ENCODE measurements at regions not wholly inside any gene's neighbourhood (a gene's known extent, or its start where the extent isn't known, plus 50 kb on each side); places are given as distances from the start of the nearest gene placed in this dataset.
A peak's percentile ranks its signal among the peaks of the same experiment; 100 is the strongest.
"Not testable (repeated sequence)": the region's sequence is repeated elsewhere in the genome, so short reads cannot be mapped to it uniquely, and the experiment has no call there.

DNA sequence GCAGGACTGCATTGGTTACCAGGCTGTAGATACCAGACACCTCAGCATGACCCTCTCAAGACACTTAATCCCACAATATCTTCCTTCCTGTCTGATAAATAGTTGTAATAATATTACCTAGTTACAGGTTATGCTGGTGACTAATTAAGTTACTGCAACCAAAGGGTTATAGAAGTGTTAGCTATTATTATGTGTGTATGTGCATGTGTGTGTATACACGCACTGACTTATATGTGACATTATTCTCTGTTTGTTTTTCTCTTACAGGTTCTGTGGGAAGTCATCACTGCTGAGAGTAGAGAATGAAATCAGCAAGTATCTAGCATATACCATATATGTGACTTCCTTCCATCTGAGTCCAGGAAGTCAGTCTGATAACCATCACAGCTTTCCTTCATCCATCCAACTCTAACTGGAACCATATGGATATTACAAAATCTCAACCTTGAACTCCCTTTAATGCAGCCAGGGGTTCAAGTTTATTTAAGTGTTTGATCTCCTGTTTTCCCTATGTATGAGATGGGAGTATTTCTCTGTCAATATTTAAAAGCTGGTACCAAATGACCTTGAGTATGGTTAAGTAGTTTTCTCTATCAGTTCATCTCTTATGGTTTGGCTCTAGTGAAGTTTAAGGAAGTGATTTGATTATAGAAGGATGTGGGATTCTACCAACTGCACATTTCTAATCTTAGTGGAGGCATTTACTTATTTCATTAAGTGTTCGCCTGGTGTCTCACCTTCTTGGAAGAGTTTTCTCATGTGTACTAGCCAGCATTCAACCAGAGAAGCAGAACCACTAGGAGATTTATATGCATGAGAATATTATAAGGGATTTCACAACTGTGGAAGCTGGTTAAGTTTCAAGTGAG, 313.2 kb downstream of the HIVEP2 start:
- intact Hi-C loops (cut with DNase I) = no loop called here
- no peak for DNase-seq

DNA sequence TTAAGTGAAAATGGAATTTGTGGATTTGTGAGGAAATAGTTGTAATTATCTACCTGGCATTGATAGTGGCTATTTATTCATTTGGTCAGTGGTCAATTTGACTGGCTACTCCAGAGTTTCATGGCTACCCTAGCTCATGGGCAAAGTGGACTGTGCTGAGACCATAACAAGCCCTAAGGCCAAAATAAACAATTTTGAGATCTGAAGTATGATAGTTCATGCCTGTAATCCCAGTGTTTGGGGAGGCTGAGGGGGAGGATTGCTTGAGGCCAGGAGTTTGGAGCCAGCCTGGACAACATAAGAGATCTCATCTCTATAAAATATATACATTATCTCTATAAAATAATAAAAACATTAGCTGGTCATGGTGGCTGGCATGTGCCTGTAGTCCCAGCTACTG, 311.7 kb downstream of the HIVEP2 start:
- DNase-seq = no peak
- intact Hi-C loops (cut with DNase I) = no loop called here

DNA sequence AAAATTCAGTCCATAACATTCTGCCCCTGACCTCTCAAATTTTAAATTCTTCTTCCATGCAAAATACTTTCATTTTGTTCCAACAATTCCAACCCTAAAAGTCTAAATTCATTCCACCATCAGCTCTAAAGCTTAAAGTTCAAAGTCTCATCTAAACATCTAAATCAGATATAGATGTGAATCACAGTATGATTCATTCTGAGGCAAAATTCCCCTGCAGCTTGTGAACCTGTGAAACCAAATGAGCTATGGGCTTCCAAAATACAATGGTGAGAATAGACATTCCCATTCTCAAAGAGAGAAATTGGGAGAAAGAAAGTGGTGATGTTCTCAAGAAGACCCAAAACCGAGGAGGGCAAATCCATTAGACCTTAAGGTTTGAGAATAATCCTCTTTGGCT, 309.8 kb downstream of the HIVEP2 start:
- intact Hi-C loops (cut with DNase I) = no loop called here

DNA sequence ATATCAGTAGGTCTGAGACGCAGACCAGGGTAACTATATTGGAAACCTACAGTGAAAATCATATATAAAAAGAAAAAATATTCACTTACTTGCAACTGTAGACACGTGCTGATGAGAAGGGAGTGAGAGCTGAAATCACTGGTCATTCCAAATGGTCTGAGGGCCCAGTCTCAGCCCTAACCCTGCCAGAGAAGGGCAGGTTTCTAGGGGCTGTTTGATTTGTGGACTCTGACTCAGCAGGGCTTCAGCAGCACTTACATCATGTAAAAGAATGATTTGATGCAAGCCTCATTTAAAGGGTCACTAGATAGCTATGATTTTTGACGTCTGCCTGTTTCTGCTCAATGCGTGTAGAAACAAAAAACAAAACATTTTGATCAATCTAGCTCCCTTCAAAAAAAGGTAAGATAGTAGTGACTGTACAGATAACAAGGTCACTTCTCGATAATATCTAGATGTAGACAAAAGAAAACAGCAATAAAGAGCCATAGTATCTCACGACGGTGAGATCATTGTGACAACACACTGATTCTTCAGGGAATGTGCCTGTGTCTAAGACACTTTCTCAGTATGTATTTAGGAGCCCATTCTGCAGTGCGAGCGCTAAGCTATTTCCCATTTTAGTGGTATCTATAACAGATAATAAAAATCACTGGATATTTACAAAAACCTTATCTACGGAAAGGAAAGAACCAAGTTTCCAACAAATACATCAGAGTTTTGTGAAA, 307.2 kb downstream of the HIVEP2 start:
- intact Hi-C loops (cut with DNase I) = no loop called here
- DNase-seq = no peak

More for the DNA sequence above, 309.8 kb downstream of the HIVEP2 start:
- no peak for DNase-seq

DNA sequence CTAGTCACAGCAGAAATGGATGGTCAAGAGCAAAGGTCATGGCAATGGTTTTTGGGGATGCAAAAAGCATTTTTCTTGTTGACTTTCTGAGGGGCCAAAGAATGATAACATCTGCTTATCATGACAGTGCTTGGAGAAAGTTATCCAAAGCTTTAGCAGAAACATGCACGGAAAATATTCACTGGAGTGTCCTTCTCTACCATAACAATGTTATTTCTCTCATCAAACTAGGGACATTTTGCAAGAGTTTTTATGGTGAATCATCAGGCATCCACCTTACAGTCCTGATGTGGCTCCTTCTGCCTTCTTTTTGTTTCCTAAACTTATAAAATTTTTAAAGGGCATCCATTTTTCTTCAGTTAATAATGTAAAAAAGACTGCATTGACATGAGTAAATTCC, 302.3 kb downstream of the HIVEP2 start:
- intact Hi-C loops (cut with DNase I) = no loop called here
- no peak for DNase-seq

DNA sequence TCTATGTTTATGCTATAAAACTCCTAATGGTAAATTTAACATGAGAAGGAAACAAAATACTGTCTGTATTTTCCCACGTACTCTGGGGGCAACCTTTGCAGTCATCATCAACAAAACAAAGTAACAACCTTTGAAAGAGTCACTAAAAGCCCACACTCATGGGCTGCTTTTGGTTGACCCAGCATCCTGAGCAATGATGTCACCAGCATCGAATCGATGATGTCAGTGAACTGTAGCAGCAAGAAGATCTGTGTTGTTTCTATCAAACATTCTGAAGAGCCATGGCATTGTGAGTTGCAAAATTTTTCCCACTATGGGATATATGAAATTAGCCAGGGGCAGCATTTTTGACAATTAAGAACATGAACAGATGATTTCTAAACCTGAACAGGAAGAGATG, 300.1 kb downstream of the HIVEP2 start:
- DNase-seq = no peak
- intact Hi-C loops (cut with DNase I) = no loop called here

DNA sequence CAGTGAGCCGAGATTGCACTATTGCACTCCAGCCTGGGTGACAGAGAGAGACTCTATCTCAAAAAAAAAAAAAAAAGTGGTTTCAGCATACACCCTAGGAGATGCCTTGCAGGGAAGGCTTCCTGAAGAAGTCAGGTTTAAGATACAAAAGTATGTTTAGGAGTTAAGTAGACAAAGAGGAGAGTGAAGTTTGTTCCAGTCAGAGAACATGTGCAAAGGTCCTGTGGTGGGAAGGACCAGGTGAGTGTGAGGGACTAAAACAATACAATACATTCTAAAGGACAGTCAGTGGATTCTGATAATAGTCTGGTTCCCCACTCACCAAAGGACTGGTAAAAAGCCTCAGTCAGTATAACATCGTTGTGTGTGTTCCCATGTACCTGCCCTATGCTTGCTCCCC, 299.3 kb downstream of the HIVEP2 start:
- DNase-seq = no peak
- intact Hi-C loops (cut with DNase I) = no loop called here

DNA sequence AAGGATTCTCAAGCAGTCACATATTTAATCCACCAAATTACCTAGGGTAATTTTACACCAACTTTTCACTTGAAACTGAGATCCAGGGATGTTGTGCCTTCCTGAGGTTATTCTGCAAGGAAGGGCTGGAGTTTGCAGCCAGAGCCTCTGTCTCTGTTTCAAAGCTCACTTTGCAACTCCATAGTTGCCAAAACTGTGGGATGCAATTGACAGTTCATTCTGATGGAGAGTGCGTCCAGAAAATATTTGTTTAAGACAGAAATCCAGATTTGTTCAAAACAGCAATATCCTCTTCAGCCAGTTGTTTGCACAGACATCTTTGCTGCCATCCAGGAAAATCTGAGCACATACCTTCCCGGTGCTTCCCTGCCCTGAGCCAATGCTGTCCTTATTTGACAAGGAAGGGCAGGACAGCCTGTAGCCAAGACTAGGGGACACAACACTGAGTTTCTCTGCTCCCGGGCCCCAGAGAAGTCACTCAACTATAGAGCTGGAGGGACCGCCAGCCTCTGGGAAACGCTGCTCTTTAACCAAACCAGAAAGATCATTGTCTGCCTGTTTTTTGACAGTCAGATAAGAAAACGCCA, 297.4 kb downstream of the HIVEP2 start:
- intact Hi-C loops (cut with DNase I) = no loop called here

DNA sequence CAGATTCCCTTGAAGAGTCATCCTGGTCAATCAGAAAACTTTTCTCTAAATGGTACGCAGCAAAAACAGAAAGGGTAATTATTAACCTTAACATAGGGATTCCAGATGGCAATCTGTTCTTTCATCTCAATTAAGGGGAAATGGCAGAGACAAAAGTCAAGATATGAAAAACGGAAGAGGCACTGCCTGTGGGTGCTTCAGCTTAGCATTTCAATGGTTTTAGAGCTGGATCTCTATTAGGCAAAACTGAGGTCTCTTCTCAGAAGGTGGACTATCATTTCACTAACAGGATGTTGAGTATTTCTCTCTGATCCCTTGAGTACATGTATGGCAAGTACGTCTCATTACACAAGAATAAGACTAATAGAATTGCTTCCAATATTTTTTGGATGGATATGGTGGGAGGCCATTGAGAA, 296.9 kb downstream of the HIVEP2 start:
- no peak for DNase-seq
- intact Hi-C loops (cut with DNase I) = no loop called here

More for the DNA sequence above, 297.4 kb downstream of the HIVEP2 start:
- DNase-seq = no peak

DNA sequence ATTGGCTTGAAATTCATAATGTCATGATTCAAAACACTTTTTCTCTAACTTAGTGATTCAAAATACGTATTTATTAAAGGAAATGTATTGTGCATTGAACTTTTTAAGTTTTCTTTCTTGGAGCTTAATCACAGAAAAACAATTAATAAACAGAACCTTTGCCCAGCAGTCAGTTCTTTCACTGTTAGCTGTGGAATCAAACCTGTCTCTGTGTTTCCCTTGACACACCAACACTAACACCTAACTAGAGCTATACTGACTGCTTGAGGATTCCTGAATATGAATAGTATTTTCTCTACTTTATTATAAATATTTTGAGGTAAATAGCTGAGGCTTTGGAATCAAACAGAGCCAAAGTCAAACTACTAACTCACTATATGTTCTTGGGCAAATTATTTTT, 296.4 kb downstream of the HIVEP2 start:
- DNase-seq = no peak
- intact Hi-C loops (cut with DNase I) = no loop called here

DNA sequence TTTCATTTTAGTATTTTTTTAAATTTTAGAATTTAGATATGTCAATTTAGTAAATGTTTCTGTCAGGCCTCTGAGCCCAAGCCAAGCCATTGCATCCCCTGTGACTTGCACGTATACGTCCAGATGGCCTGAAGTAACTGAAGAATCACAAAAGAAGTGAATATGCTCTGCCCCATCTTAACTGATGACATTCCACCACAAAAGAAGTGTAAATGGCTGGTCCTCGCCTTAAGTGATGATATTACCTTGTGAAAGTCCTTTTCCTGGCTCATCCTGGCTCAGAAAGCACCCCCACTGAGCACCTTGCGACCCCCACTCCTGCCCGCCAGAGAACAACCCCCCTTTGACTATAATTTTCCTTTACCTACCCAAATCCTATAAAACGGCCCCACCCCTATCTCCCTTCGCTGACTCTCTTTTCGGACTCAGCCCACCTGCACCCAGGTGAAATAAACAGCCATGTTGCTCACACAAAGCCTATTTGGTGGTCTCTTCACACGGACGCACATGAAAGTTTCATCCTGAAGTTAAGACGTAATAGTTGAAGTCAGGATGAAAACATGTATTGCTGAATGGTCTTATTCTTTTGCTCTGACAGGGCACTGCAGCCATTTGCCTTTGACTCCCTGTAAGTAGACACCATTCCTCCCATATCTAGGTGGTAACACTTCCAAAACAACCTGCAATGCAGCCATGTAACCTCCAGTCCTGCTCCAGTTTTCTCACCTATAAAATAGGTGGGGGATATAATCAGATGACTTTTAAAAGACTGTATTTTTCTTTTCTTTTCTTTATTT, 295.3 kb downstream of the HIVEP2 start:
- intact Hi-C loops (cut with DNase I); DNase-seq: not testable (repeated sequence)

DNA sequence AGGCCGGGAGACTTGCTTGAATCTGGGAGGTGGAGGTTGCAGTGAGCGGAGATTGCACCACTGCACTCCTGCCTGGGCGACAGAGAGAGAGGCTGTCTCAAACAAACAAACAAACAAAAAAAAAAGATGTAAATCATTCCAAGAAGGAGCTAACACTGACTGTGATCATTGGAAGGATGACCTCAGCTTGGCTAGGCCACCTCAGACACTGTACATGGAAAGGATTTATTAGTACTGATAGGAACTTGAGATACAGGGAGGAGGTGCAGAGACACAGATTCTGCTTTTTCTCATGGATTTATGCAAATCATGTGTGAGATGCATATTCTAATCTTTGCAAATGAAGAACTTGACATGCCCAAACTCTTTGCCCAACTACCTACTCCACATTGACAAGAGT, 293.6 kb downstream of the HIVEP2 start:
- intact Hi-C loops (cut with DNase I) = no loop called here
- DNase-seq = no peak

DNA sequence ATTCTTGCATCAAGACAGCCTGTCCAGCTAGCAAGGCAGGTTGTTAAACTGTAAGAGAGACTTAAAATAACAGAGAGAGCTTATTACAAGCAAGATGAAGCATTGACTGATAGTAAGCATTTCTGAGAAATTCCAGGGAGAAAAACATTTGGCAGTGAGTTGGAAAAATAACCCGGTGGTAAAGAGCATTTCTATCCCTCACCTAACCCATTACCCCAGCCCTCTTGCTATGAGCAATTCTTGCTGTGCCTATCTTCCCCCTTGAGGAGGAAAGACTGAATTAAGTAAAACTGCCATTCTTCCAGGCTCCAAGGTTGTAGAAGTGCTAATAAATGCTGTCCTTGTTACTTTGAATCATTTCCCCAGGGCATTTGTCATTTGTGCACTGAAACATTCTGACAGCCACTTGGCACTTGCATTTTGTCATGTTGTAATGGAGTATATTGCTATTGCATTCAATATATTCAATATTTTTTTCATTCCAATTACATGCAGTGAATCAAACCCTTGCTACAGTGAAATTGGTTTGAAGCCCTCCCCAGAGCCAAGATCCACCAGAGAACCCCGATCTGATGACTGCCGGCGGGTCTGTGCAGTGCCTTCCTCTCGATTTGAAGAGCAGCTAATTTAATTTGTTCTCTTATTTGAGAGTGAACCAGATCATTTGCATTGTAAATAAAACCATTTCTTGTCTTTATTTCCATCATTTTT, 291.1 kb downstream of the HIVEP2 start:
- intact Hi-C loops (cut with DNase I) = no loop called here
- no peak for DNase-seq

DNA sequence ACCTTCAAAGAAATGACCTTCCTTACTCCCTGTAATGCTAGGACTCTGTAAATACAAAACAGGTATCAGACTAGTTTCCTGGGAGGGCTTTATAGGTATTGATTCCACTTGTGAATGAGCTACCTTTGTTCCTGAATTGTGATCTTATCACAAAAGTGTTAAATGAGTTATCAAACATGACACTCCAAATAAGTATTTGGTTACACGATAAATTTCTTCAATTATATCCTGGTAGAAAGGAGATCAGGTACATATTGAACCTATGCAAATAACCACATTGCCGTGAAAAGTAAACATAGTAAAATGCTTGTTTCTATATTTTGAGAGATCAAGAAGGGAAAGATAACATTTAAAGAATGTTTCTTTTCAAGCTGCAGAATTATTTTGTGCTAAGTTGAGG, 285.3 kb downstream of the HIVEP2 start:
- DNase-seq = no peak
- intact Hi-C loops (cut with DNase I) = no loop called here

DNA sequence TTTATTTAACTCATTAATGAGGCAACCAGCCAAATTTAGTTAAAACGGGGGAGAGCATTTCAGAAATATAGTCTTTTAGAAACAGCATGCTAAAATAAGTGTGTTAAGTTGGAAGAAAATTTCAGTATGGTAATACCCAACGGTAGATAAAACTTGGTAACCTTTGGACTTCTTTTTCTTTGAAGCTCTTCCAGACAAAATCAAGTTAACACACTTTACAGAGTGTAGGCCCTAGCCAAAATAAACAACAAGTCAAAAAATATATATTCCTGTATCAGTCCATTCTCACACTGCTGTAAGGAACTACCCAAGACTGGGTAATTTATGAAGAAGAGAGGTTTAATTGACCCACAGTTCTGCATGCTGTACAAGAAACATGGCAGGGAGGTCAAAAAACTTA, 279.6 kb downstream of the HIVEP2 start:
- intact Hi-C loops (cut with DNase I) = no loop called here
- DNase-seq = no peak

DNA sequence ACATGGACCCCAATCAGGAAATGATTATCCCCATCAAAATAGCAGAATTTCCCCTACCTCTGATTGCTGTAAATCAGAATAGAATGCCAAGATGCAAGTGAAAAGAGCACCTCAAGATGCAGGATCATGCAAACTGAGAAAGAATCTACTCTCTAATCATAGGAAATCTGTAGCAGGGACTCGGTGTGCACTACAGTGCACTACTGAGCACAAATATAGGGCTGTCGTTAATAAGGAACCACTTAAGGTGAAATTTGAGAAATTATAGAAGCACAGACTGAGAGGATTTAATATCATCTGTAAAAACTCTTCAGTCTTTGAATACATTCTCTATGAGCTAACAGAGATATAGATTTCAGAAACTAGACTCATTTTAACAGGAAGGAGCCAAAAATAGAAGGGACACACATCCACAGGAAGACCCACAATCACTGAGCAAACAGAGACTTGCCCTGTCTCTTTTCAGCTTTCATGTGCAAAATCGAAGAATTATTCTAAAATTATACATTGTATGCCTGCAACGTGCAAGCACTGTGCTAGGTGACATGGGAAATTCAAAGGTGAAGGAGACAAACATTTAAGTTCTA, 278.3 kb downstream of the HIVEP2 start:
- DNase-seq = no peak
- intact Hi-C loops (cut with DNase I) = no loop called here

DNA sequence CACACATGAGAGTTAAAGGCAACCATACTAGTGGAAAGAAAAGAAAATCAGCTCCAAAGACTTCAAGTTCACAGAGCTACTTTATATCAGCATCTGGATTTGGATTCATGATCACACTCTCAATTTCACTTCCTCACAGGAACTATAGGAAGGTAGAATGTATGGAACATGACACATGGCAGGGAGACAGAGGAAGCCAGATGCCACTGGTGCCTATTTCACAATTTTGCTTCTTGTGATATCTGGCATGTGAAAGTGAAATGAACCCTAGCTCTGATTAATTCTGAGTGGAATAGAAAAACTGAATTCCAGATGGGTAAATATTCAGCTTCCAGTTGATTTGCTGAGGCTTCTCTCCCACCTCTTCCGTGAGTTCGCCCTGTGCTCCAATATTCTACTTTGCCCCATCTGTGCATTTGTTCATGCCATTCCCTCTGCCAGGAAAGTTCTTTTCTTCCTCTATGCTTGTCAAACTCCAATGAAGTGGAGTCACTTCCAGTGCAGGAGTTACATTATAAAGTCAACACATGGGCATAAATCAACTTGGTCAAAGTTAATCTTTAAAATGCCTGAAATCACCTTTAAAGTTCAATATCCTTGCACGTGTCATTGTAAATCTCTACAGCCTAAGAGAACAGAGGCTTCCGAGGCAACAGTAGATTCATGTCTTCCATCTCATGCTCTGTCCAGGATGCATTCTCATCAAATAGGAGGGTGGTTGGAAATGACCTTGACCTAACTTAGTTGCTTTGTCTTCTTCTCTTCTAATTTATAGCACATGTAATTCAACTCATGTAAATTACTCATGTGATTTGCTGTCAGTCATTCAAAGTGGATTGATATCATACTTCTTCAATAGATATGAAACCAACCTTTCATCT, 275.3 kb downstream of the HIVEP2 start:
- intact Hi-C loops (cut with DNase I) = loop anchor here (10.0 kb wide), 1 partner anchor 105 kb away; no protein-coding TSS in a partner anchor
- no peak for DNase-seq

DNA sequence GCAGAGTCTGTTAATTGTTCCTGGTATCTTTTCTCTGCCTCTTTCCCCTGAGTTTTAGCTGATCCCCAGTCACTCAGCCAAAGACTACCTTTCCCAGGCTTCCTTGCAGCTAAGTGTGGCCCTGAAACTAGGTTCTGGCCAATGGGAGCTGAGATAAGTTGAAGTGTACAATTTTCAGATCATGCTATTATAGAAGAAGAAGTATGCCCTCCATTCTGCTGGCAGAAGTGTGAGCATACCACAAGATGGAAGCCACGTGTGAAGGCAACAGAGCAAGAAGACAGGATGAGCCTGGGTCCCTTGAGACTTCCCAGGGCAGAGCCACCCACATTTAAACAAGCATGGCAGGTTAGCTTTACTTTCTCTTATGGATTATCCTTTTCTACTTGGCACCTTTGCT, 273.2 kb downstream of the HIVEP2 start:
- intact Hi-C loops (cut with DNase I) = loop anchor here (10.0 kb wide), 1 partner anchor 107 kb away; no protein-coding TSS in a partner anchor
- DNase-seq = no peak

DNA sequence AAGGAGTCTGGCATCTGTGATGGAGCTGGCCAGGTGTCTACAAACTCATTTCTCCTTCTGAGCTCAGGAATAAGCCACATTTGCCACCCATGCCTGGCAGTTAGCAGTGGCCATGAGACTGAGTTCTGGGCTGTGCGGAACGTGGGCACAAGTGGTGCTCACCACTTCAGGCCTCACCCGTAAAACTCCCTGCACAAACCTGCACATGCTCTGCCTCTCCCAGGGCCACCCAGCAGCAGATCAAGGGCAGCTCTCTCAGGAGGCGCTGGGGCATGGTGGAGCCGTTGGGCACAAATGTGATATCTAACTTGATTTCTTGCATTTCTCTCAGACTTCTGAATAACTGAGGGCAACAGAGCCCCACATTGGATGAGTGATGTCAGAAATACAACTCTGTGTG, 269.5 kb downstream of the HIVEP2 start:
- DNase-seq = peak in 2 of 10 donors; percentile 70 to 73
- intact Hi-C loops (cut with DNase I) = loop anchor here (10.0 kb wide), 1 partner anchor 111 kb away; no protein-coding TSS in a partner anchor

Measured in posterior cingulate gyrus (tissue), 11 donors.